Activated CD4-positive, alpha-beta T cell treated with anti-CD3 and anti-CD28 coated beads, Interleukin-2, Interleukin-4, amounts not matched to agents 100 ng/mL and 50 ng/mL, durations not matched to agents 16 hours and 8 hours (primary cell): ENCODE measurements at regions not wholly inside any gene's neighbourhood (a gene's known extent, or its start where the extent isn't known, plus 50 kb on each side); places are given as distances from the start of the nearest gene placed in this dataset.
"Not testable (repeated sequence)": the region's sequence is repeated elsewhere in the genome, so short reads cannot be mapped to it uniquely, and the experiment has no call there.

Experiments
- DNase-seq: peaks from one replicate; pipeline ENCODE4 v3.0.0-alpha.2; 2020; ENCODE audit warnings: low spot score

DNA sequence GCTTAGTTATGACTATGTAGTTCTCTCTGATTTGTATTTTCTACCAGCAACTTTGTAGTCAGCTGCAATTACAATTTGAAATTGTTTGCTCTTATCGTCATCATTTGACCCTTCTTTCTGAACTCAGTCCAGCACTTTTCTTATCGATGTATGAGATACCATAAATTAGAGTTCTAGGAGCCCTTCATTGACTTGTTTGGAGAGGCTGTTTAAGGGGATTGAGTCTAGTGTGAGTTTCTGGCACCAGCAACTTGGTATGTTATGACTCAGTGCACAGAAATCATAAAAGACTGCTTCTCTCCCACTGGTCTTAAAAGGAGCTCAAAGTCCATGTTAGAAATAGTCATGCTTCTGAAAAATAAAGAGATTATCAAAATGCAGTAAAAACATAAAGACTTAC lies 190.3 kb downstream of the TENT5A start:
- no peak for DNase-seq

DNA sequence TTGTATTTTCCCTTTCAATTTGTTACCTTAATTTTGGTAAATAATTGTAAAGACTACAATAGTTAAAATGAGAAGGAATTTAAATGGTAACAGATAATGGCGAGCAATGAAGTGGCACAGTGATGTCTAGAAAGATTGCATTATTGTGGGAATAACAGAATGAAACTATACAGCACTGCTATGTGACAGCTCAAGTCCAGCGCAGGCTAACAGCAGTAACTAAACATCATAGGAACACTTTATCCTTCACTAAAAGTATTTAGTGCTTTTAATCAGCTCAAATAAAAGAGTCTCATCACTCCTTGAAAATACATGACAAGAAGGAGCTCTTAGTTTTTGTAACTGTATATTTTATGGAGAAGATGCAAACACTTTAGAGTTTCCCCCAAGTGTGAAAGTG lies 190.8 kb downstream of the TENT5A start:
- DNase-seq, result no peak

DNA sequence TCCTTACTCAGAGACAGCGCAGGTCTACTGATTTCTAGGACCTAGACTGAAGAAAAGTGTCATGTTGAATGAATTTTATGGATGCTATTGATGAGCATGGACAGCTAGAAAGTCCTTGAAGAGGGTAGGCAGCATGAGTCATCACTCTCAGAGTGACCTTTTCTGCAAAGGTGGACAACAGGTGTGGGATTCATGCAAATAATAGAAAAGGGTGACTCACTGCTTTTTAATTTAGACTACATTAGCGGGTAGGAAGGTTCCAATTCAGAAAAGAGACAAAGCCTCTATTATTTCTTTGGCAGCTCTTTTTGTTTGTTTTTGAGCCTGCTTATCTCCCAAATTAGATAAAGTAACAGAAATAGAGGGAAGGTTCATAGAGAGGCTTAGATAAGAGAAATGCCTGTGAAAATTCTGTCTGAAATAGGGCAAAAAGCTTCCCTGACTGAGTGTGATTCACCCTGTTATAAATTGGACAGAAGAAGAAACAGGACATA lies 191.4 kb downstream of the TENT5A start:
- no peak for DNase-seq

DNA sequence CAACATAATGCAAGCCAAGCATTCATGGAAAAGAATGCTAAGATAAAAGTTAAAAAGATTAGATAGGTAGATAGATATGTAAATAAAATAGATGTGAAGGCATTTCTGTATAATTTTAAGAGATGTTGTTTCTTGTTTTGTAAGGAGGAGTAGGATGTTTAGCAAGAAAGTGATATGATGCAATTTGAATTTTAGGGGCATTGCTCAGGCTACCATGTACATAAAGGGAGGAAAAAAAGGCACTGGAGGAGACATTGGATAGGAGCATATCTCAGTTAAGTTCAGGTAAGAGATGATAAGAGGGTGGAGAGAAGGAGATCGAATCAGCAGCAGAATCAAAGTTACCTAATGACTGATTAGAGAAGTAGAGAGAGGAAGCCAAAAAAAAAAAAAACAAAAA lies 194.7 kb downstream of the TENT5A start:
- no peak for DNase-seq

DNA sequence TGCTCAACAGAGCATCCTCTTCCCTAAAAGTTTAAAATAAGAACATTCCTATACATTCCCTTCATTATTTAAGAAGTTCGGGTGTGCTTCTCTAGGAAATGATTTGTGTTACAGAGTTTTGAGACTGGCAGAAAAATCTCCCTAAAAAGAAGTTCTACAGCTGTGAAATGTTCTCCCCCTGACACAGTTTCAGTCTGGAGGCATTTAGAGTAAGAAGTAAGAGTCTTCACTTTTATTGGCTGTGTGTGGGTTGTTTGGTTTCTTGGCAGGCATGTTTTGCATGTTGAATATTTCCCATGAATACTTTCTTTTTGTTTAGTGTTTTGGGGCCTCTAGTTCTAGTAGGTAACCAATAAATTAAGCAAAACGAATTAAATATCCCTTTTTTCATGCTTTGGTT lies 195.9 kb downstream of the TENT5A start:
- DNase-seq, result no peak

DNA sequence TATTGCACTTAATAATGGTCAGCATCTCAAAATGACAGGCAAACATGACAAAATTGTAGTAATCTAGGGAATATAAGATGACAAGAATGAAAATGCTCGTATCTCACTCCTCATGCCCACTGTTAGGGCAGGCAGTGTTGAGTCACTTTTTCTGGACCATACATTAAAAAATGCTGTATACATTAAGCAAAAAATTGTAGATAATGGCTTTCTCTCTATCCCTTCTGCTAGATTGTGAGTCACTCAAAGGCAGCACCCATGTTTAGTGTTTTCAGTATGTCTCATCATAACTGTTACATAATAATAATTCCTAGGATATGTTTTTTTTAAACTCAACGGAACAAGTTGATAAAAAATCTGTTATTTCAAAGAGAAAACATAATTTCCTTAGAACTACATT lies 199.3 kb downstream of the TENT5A start:
- no peak for DNase-seq

DNA sequence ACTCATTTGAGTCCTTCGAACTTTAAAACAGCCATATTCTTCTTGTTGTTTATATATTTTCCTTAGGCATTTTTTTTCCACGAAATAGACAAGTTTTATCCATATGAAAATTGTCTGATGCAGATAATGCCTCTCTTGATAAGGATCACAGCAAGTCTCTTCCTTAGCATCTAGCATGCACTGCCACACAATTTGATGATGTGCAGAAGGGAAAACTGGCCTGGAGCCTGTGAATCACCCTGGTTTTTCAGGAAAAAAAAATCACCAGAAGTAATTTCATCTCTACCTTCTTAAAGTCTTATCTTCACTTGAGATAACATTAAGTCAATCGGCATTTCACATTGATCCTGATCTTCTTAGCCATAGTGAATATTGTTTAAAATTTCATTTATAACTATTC lies 199.8 kb downstream of the TENT5A start:
- no peak for DNase-seq

DNA sequence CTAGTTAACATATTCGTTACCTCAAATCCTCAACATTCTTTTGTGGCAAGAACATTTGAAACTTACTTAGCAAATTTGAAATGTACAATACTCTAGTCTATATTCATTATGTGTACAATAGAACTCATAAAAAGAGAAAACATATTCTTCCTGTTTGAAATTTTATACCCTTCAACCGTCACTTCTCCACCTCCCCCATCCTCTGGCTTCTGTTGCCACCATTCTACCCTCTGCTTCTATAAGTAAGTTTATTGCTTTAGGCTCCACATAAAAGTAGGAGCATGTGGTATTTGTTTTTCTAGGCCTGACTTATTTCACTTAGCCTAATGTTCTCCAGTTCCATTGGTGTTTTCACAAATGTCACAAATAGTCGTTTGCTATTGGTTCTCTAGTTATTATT lies 205.3 kb downstream of the TENT5A start:
- DNase-seq, result no peak

DNA sequence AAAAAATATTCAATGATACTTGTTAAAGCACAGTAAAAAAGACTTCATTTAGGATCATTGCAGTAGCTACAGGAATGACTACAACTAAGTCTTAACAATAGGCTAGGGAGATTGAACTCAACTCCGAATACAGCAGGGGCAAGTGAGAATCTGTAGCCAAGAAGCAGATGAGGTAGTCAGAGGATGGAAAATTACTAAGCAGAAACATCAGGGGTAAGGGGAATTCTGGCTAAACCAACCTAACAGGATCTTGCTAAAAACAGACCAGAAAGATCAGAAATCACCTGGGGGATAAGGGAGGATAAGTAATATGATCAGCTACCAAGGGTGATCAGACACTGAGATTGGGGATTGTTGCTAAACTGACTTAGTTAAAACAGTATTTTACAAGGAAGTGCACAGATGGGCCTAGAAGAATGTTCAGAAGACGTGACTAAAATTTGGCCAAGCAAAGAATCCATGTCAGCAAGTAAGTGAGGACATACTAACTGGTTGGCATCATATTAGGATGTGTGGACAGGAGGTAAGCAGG lies 217.5 kb downstream of the TENT5A start:
- no peak for DNase-seq

DNA sequence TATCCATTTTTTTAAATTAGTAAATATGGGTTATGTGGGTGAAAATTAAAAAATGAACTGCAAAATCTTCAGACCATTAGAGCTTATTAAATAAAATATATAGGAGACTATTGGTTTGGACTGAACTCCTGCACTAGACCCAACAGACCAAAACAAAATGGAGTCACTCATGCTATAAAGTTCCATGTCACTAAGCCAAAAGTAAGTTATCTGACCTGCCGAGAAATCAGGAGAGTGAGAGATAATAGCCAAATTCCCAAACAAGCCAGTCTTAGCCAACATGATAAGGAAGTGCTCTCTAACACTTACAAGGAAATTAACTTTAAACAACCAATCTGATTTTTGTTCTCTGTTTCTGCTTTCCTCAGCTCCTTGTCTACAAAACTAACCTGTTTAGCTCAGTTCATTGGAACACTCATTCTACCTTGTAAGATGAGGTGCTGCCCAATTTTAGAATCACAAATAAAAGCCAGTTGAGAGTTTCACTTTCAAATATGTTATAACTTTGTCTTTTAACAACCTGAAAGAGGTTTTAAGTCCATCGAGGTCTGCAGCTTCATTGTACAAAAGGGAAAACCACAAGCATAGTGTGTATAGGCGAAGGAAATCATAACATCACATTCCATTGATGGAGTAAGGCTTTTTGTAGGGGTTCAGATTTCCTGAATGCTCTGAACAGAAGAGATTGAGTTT lies 220.5 kb downstream of the TENT5A start:
- no peak for DNase-seq

DNA sequence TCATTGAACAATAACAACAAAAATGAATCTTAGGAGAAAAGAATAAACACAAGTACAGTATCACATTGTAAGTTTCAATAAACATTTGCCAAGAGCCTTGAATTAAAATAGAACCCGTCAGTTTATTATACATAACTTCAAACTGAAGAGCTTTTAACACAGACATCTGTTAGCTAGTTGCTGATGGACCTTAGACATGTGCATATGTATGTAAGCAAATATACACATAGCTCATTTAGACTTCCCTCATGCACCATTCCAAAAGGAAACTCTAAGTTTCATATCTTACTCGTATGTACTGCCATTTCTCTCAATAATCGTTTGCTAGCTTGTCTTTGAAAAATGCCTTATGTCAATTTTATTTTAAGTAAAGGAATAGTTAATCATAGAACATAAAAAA lies 235.0 kb downstream of the TENT5A start:
- no peak for DNase-seq

DNA sequence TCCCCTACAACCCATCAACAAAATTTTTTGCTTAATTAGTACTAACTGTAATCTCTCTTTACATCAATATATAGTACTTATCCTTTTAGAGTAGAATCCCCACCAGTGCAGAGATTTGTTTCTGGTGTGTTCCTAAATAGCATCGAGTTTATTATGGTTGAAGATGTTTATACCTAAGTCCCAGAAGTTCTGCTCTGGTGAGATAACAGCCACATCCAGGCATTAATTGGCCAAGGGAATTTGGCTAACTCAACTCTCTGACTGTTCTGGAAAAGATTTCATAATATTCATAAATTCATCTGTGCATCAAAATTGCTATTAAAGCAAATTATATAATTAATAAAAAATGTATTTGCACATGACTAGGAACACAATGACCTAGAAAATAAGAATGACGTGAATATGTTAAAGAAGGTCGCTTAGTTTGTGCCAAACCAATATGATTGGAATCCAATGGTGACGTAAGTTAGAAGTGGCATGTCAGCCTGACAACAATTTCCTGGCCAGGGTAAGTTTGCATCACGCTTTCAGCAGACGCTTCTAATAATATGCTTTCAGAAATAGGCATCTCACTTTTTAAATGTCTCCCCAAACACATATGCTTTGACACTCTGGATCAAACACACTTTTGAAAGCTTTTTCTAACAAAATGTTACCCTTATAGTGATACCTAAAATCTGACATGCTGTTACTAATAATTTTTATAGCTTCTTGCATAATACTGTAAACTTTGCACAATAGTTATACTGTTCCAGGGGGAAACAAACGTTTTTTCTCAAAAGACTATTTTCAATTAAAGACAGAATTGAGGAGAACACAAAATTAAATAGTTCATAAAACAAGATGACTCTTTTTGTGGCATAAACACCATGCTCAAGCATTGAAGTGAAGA lies 236.7 kb downstream of the TENT5A start:
- no peak for DNase-seq

DNA sequence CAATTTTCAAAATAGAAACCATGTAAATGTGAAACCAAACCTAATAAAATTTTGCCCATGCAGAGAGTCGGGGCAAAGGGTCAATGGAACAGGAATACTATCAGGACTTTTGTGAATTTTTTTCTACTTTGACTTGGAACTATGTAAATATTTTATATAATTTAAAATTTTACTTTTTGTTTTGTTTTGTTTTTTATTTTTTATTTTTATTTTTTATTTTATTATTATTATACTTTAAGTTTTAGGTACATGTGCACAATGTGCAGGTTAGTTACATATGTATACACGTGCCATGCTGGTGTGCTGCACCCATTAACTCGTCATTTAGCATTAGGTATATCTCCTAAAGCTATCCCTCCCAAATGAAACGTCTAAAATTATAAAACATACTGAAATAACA lies 238.3 kb downstream of the TENT5A start:
- DNase-seq, result not testable (repeated sequence)

DNA sequence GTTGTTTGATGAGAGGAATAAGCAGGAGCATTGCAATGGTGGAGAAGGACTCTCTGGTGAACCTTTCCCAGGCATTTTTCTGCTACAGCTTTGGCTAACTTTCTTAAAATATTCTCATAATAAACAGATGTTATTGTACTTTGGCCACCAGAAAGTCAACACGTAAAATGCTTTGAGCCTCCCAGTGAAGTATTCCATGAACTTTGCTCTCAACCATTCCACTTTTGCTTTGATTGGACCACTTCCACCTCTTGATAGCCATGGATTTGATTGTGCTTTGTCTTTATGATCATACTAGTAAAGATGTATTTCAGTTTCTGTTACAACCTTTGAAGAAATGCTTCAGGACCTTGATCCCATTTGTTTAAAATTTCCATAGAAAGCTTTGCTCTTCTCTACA lies 241.1 kb downstream of the TENT5A start:
- DNase-seq, result no peak

DNA sequence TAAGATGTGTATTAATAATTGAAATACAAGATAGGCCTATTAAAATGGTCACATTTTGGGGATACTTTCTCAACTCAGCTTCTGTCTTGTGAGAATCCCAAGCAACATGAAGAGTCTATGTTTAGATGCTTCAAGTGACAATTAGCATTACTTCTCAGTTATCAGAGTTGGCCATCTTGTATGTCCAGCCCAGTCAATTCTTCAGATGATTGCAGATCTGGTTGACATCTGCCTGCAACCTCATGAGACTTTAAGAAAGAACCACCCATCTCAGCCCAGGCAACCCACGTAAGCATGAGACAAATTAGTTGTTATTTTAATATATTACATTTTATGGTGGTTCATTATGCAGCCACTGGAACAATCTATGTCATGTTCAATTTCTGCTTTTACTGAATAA lies 256.5 kb downstream of the TENT5A start:
- DNase-seq, result no peak

DNA sequence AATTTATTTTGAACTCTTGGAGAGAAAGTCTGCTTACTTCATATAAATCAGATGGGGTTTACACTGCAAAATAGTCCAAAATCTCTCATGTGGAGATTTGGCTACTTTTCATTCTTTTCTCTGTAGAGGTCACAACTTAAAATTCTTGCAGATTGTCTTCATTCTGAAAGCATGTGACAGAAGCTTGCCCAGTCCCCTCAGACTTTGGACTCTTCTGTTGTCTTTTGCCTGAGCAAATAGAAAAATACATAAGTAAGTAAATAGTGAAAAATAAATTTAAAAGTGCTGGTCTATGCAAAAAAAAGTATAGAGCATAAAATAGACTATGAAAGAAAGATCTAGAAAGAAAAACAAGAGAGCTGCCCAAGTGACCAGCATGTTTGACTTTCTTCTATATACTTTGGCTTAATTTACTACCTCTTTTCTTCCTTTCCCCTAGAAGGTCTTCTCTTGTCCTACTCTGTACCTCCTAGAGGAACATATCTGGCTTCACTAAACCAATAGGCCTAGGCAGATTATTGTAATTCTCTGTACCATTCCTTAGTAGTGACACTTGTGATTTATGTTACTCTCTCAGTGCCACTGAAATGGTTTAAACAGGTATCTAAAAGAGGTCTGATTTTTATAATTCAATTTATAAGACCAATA lies 260.9 kb downstream of the TENT5A start:
- DNase-seq, result no peak

DNA sequence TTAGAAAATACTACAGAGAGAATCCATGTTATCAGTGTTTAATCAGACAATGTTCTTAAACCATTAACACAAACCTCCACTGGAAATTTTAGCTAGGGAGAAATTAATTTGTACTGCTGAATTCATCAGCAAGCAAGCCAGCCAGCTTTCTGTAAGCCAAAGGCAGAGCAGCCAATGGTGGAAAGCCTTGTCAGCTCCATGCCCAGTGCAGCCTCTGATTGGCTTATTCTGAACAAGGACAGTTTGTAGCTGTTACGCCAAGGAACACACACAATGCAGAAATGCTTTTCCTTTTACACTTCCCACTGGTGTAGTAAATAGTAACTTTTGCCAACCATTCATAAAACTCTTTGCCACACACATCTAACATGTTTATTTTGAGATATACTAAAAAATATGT lies 265.0 kb downstream of the TENT5A start:
- no peak for DNase-seq

DNA sequence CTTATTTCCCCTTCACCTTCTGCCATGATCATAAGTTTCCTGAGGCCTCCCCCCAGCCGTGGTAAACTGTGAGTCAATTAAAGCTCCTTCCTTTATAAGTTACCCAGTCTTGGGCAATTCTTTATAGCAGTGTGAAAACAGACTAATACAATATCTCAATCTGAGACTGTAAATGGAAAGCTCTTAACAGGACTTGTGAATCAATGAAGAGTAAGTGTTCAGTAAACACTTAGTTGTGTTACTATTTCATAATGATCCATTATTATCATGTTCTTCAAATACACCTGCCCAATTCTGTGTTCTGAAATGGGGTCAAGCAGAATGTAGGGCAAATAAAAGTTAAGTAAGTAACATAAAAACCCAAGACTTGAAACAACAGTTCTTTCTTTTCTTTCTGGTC lies 266.2 kb downstream of the TENT5A start:
- no peak for DNase-seq

DNA sequence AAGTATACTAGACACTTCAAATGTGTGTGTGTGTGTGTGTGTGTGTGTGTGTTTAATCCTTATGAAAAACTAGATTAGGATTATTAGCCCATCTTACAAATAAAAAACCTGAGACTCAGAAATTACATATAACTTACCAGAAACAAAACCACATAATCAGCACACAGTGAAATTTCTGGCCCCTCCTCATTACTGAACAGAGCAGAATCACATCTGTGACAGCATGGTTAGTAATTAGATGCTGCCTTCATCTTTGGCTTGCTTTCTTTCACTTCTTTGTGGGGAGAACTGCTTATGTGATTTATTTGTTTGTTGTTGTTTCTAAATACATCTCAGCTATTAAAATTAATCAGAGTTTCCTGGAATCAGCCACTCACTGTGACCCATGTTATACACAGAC lies 267.1 kb downstream of the TENT5A start:
- no peak for DNase-seq

DNA sequence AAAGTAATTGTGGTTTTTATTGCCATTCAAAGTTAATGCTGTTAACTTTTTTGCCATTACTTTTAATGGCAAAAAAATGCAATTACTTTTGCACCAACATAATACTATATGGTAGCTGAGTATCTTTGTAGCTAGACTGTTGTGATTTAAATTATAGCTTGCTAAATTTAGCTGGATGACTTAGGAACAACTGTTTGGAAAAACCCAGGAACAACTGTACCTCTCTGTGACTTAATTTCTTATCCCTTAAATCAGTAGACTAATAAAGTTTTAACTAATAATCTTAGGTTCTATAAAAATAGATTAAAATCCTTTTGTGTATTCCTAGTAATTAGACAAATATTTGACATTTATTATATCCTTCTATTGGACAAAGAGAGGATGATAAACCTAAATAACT lies 268.2 kb downstream of the TENT5A start:
- no peak for DNase-seq

DNA sequence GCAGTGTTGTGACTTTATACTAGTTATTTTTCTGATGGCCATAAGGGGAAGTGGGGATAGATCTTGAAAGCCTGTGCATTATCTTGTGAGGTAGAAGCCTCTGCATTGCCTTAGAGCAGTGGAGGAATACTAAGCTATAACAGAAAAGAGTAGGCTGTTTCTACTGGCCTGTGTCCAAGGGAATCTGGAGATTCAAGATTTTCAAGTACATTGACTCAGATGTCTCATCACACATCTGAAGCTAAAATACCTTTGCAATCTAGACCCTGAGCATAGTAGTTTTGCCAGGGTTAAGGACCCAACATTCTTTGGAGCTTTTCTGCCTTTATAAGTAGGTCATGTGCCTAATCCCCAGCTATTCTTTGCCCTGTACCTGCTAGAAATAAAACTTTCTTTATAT lies 272.3 kb downstream of the TENT5A start:
- DNase-seq, result no peak

DNA sequence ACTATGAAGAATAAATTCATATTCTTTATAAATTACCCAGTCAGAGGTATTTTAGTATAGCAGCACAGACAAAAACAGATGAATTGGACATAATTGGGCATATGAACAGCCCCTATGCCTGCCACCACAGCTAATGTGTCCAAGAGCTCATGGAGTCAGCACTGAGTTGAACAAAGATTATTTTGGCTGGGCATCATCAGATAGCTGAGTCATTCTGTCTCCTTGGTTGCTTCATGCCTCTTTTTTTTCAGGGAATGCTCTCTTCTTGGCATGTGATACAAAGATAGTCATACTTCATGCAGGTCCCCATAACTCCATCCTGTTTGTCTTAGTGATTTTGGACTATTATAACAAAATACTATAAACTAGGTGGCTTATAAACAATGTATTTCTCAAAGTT lies 275.6 kb downstream of the TENT5A start:
- DNase-seq, result no peak

DNA sequence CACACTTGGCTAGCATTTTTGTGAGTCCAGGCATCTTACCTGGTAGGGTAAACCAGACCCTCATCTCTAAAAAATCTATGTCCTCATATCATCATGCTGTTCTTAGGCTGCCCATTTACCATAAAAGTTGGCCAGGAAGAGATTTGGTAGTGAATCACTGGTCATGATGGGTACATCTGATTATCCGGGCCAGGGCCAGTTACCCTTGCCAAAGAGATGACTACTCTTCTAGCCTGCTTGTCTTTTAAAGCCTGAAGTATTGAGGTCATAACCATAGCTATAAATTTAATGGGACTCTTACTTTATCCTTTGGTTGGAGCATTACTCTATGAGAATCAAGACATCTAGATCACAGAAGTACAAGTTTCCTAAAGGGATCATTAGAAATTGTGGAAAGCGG lies 276.8 kb downstream of the TENT5A start:
- no peak for DNase-seq
